Motor neuron (in vitro differentiated cells): ENCODE measurements at regions not wholly inside any gene's neighbourhood (a gene's known extent, or its start where the extent isn't known, plus 50 kb on each side); places are given as distances from the start of the nearest gene placed in this dataset.
A peak's percentile ranks its signal among the peaks of the same experiment; 100 is the strongest.
"Not testable (repeated sequence)": the region's sequence is repeated elsewhere in the genome, so short reads cannot be mapped to it uniquely, and the experiment has no call there.

Source experiments
- ATAC-seq, 8 experiments: fragments of 200-7000 bp; cut with Tn5 transposase; replicated peaks in 6 of 8; 2 replicates each; pipeline ENCODE4 v1.8.0; 2021; ENCODE audit warnings: mild to moderate bottlenecking in 8 of 8, moderate library complexity in 8 of 8
- H3K27ac ChIP-seq, 2 donors: fragments of 250-450 bp; sonication (Bioruptor Pico); 2 replicates each; pipeline ENCODE4 v1.9.0; 2021; ENCODE audit warnings: antibody characterized with exemption in 2 of 2, mild to moderate bottlenecking in 2 of 2, moderate library complexity in 1 of 2
- H3K4me1 ChIP-seq, 2 donors: fragments of 250-450 bp; sonication (Bioruptor Pico); replicated peaks in 1 of 2; 2 replicates each; pipeline ENCODE4 v1.6.1; 2021; ENCODE audit warnings: antibody characterized with exemption in 2 of 2, mild to moderate bottlenecking in 2 of 2, moderate library complexity in 1 of 2
- H3K4me3 ChIP-seq, 5 donors: fragments of 250-450 bp; sonication (Bioruptor Pico); 2 replicates each; pipeline ENCODE4 v1.9.0; 2021; ENCODE audit warnings: antibody characterized with exemption in 5 of 5, mild to moderate bottlenecking in 5 of 5, moderate library complexity in 4 of 5
- WGBS, 10 experiments: fragments of 450-650 bp; shearing (Covaris generic); methylation state at CpG; one replicate each; pipeline ENCODE4 v1.0.0; 2022; 5-methylcytosine and 5-hydroxymethylcytosine counted together
- in situ Hi-C, 9 experiments: fragments of 400-800 bp; cut with MboI; loops; one replicate each; pipeline ENCODE4 v1.15.0; 2021; ENCODE audit warnings: low sequenced_read_pairs in 9 of 9, low pct_unique_long_range_greater_than_20kb in 2 of 9; ENCODE audit not compliant: unreplicated experiment in 9 of 9

- WGBS, 10 experiments, result 2 to 69% (median 15%) methylated on average over 3 to 7 of the region's 30 CpGs; no CpG with 5 or more reads in 4 of the 10 experiments
- peak overlapping the region; percentile 36 to 42 (median 39) for H3K4me3 ChIP-seq
- H3K27ac ChIP-seq, ATAC-seq, H3K4me1 ChIP-seq, in situ Hi-C loops: not testable (repeated sequence)
Observed at GRCh38 chr2:77753710-77754345, 231.7 kb upstream of the LRRTM4 start.

DNA sequence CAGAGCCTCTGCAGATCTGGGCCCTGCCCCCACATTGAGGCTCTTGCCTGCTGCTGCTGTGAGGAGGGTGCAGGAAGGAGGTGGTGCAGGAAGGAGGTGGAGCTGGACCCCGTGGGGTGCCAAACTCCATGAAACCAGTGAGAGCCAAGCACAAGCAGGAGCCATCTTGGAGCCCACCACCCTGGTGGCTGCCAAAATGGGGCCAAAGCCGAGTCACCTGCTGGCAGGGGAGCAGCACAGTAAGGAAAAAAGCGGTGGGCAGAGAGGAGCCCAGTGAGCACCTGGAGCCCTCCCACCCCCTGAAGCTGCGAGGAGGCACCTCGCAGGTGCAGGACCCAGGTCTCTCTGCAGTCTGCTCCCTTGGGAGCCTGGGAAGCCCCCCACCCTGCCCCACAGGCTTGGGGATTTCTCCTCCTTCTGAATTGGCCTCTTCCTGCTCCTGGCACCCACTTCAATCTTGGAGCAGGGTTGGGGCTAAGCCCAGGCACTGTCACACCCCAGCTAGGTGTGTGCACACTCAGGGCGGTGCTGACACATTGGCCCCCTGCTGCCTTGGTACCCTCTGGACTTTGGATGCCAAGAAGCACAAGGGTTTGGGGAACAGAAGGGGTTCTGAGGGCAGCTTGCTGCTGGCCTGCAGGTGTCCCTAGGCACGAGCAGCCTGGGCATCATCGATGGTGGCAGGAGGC lies 245.4 kb upstream of the LRRTM4 start:
- ATAC-seq, result no peak
- in situ Hi-C loops, result no loop called here

DNA sequence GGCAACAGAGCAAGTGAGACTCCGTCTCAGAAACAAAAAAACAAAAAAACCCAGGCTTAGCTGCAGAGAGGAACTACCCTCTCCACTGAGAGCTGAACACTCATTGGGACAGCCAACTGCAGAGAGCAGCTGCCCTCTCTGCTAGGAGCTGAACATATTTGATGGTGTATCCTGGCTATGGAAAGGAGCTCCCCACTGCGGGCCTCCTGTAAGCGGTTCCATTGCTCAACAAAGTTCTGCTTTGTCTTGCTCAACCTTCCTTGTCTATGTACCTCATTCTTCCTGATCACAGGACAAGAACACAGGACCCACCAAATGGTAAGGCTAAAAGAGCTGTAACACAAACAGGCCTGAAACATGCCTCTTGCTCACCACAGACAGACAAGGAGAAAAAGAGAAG lies 246.3 kb upstream of the LRRTM4 start:
- in situ Hi-C loops, result no loop called here
- Histone ChIP-seq H3K27ac (no peak overlapping the region), H3K4me3 (no peak overlapping the region), H3K4me1 (no peaks in the 10 kb centered on the region)
- no peak for ATAC-seq
- 0 to 100% (median 83%) methylated on average over 1 to 2 of the region's 3 CpGs; no CpG with 5 or more reads in 5 of the 10 experiments for WGBS, 10 experiments

More for the DNA sequence above, 245.4 kb upstream of the LRRTM4 start:
- H3K4me1 ChIP-seq, result no peaks in the 10 kb centered on the region
- no peak overlapping the region for H3K27ac ChIP-seq
- WGBS, 10 experiments, result 0 to 70% (median 40%) methylated on average over 1 to 2 of the region's 8 CpGs; no CpG with 5 or more reads in 7 of the 10 experiments
- H3K4me3 ChIP-seq, result no peak overlapping the region

GRCh38 chr2:77778917-77779316 lies 256.7 kb upstream of the LRRTM4 start:
- in situ Hi-C loops, result no loop called here
- no peak for ATAC-seq
- no peak overlapping the region for H3K4me3 ChIP-seq
- no peak overlapping the region for H3K27ac ChIP-seq
- H3K4me1 ChIP-seq, result no peaks in the 10 kb centered on the region

GRCh38 chr2:77793500-77793899 lies 271.3 kb upstream of the LRRTM4 start:
- in situ Hi-C loops, ATAC-seq: not testable (repeated sequence)
- 29 to 100% (median 81%) methylated on average over 1 to 2 of the region's 2 CpGs; no CpG with 5 or more reads in 4 of the 10 experiments for WGBS, 10 experiments

GRCh38 chr2:77796397-77796796 lies 274.2 kb upstream of the LRRTM4 start:
- Histone ChIP-seq H3K4me1 (no peaks in the 10 kb centered on the region), H3K4me3 (no peak overlapping the region), H3K27ac (no peak overlapping the region)
- ATAC-seq, result no peak
- 4 to 95% (median 87%) methylated on average over 1 to 2 of the region's 2 CpGs for WGBS, 10 experiments
- in situ Hi-C loops, result no loop called here

More at GRCh38 chr2:77793500-77793899, 271.3 kb upstream of the LRRTM4 start:
- not testable (repeated sequence) for H3K4me1 ChIP-seq, H3K4me3 ChIP-seq, H3K27ac ChIP-seq

DNA sequence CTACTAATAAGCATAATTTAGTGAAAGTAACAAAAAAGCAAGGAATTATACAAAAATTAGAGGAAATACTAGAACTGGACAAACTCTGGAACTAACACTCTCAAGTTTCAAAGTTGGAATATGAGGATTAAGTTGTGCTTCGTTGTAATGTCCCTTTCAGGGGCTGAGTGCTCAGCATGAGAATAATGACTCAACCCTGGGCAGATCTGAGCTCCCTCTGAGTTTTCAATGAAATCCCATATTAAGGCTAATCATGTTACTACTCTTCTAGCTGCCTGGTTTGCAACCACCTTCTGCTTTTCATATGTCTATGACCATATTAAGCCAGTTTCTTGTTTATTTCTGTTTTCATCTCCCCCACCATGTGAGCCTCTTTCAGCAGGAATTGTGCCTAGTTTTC lies 274.9 kb upstream of the LRRTM4 start:
- no peak for ATAC-seq
- H3K27ac ChIP-seq, result no peak overlapping the region
- no peak overlapping the region for H3K4me3 ChIP-seq
- H3K4me1 ChIP-seq, result no peaks in the 10 kb centered on the region
- WGBS, 10 experiments, result 0 to 18% (median 0%) methylated on average over 1 of the region's 1 CpG
- in situ Hi-C loops, result no loop called here

GRCh38 chr2:77800410-77800809 lies 278.2 kb upstream of the LRRTM4 start:
- in situ Hi-C loops, result no loop called here
- no peaks in the 10 kb centered on the region for H3K4me1 ChIP-seq
- no peak overlapping the region for H3K4me3 ChIP-seq
- no peak for ATAC-seq
- H3K27ac ChIP-seq, result no peak overlapping the region

- Histone ChIP-seq H3K4me1 (peaks cover 0 to 8% of the 10 kb centered on the region in 2 donors), H3K27ac (no peak overlapping the region), H3K4me3 (no peak overlapping the region)
- ATAC-seq, result no peak
- WGBS, 10 experiments, result 4 to 72% (median 49%) methylated on average over 1 to 6 of the region's 7 CpGs; no CpG with 5 or more reads in 4 of the 10 experiments
- in situ Hi-C loops, result no loop called here
Observed at GRCh38 chr2:77807531-77808215, 285.5 kb upstream of the LRRTM4 start.

DNA sequence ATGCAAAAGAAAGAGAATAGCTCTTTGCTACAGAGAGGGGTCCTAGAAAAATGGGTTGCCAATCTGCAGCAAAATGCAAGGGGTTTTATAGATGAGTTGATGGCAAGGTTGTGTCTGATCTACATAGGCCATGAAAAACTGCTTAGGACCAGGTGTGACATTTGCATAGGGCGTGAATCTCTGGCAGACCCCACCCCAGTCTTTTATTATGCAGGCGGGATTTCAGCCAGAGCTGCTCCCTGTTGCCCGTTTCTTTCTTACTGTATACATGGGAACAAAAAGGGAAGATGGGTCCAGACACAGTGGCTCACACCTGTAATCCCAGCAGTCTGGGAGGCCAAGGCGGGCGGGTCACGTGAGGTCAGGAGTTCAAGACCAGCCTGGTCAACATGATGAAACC lies 286.4 kb upstream of the LRRTM4 start:
- in situ Hi-C loops, result no loop called here
- WGBS, 10 experiments, result 0 to 100% (median 63%) methylated on average over 1 to 4 of the region's 6 CpGs; no CpG with 5 or more reads in 5 of the 10 experiments
- no peak overlapping the region for H3K4me3 ChIP-seq
- H3K4me1 ChIP-seq, result peaks cover 0 to 8% of the 10 kb centered on the region in 2 donors
- no peak for ATAC-seq
- H3K27ac ChIP-seq, result no peak overlapping the region

DNA sequence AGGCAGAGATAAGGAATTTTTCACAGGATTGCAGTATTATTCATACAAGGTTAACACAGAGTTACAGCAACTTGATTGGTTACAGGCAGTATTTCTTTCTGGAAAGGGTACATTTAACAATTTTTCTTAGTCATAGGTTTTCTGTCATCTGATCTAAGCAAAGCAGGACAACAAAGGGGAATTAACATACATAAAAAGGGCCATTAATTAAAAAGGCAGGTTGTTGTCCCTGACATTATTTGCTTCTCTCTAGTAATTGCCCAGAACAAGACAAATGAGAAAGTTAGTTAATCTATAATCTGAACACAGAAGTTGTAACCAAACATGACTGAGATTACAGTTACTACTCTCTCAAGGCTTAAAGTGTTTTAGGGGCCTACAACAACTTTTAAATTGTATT lies 291.4 kb upstream of the LRRTM4 start:
- Histone ChIP-seq H3K4me3 (no peak overlapping the region), H3K4me1 (no peaks in the 10 kb centered on the region), H3K27ac (no peak overlapping the region)
- peak in 2 of 8 experiments; percentile 20 to 22 for ATAC-seq
- in situ Hi-C loops, result no loop called here

GRCh38 chr2:77816618-77817017 lies 294.4 kb upstream of the LRRTM4 start:
- ATAC-seq, result no peak
- Histone ChIP-seq H3K27ac (no peak overlapping the region), H3K4me1 (no peaks in the 10 kb centered on the region), H3K4me3 (no peak overlapping the region)
- WGBS, 10 experiments, result 0 to 100% (median 60%) methylated on average over 1 of the region's 1 CpG; no CpG with 5 or more reads in 3 of the 10 experiments
- in situ Hi-C loops, result no loop called here

DNA sequence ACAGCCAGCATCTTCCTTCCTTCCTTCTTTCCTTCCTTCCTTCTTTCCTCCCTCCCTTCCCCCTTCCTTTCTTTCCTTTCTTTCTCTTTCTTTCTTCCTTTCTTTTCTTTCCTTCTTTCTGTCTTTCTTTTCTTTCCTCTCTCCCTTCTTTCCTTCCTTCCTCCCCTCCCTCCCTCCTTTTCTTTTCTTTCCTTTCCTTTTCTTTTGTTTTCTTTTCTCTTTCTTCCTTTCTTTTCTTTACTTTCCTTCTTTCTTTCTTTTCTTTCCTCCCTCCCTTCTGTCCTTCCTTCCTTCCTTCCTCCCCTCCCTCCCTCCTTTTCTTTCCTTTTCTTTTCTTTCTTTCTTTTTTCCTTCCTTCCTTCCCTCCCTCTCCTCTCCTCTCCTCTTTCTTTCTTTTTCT lies 296.0 kb upstream of the LRRTM4 start:
- Histone ChIP-seq H3K4me1 (no peaks in the 10 kb centered on the region), H3K27ac (no peak overlapping the region), H3K4me3 (no peak overlapping the region)
- in situ Hi-C loops, result no loop called here
- no peak for ATAC-seq
